ENCODE measurements at regions not wholly inside any gene's neighbourhood (a gene's known extent, or its start where the extent isn't known, plus 50 kb on each side); places are given as distances from the start of the nearest gene placed in this dataset.
A peak's percentile ranks its signal among the peaks of the same experiment; 100 is the strongest.

DNA sequence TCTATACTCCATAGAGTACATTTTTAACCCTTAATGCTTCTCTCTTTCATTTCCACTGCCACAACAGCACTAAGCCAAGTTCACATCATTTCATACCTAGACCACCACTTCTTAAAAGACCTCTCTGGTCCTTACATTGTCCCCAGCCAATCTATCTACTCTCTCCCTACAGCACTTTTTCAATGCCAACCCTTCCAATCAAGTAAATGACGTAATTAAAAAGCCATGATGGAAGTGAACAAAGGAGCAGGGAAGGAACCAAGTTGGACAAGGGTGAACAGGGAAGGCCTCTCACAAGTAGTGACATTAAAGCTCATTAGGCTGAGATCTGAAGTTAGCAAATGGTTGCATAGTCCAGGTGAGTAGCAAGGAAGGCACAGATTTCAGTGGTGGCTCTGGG is 195.1 kb upstream of the CCDC150 start:
- no peak overlapping the region for H3K27ac Mint-ChIP-seq

DNA sequence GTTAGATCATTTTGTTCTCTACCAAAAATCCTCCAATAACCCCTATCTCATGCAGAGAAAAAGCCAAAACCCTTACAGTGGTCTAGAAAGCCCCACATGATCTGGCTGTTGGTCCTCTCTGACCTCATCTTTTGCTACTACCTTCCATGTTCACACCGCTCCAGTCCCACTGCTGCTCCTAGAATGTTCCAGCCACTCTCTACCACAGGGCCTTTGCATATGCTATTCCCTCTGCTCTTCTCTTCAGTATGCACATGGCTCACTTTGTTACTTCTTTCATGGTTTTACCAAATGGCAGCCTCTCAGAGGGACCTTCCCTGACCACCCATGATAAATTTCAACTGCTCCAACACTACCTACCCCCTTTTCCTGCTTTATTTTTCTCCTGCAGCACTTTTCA is 193.5 kb upstream of the CCDC150 start:
- peaks cover 4 to 5% of the 10 kb centered on the region in 2 donors for H3K27me3 Mint-ChIP-seq
- no peaks in the 10 kb centered on the region for H3K36me3 Mint-ChIP-seq
- Histone ChIP-seq H3K4me3 (ENCODE audit: control insufficient read depth in 1 of 2, extremely low read depth in 1 of 2, low read length in 1 of 2) (no peak overlapping the region), H3K36me3 (ENCODE audit: control insufficient read depth in 2 of 2, extremely low read depth in 1 of 2, insufficient read depth in 1 of 2, low read length in 1 of 2) (no peaks in the 10 kb centered on the region), H3K9me3 (no peaks in the 10 kb centered on the region), H3K27me3 (replicated peaks in 1 of 2; ENCODE audit: control insufficient read depth in 2 of 2, extremely low read depth in 1 of 2, insufficient read depth in 2 of 2, low read length in 1 of 2) (no peaks in the 10 kb centered on the region), H3K27ac (ENCODE audit: low read length) (no peak overlapping the region), H3K4me1 (ENCODE audit: control insufficient read depth in 1 of 2, extremely low read depth in 1 of 2, insufficient read depth in 2 of 2, low read length in 2 of 2) (no peaks in the 10 kb centered on the region)
- DNase-seq (no peak), ATAC-seq (replicated peaks in 1 of 4) (no peak)
- no peak overlapping the region for H3K27ac Mint-ChIP-seq
- H3K4me3 Mint-ChIP-seq = no peak overlapping the region
- ChIA-PET POLR2A (no interaction called here), CTCF (interaction anchor here in 1 of 2 donors (1.2 kb wide), 1 partner anchor 96 kb away, joined by 3 read pairs; no protein-coding TSS in a partner anchor)
- no peaks in the 10 kb centered on the region for H3K4me1 Mint-ChIP-seq
- no peaks in the 10 kb centered on the region for H3K9me3 Mint-ChIP-seq
- WGBS (ENCODE audit: insufficient coverage) = 100% methylated on average over 1 of the region's 1 CpG

More for the DNA sequence above, 195.1 kb upstream of the CCDC150 start:
- no peak overlapping the region for H3K4me3 ChIP-seq (ENCODE audit: control insufficient read depth in 1 of 2, extremely low read depth in 1 of 2, low read length in 1 of 2)
- POLR2A ChIA-PET = no interaction called here
- H3K9me3 Mint-ChIP-seq = no peaks in the 10 kb centered on the region
- no peaks in the 10 kb centered on the region for H3K9me3 ChIP-seq
- DNase-seq = no peak
- no peaks in the 10 kb centered on the region for H3K4me1 Mint-ChIP-seq
- no peak overlapping the region for H3K4me3 Mint-ChIP-seq
- CTCF ChIA-PET = no interaction called here
- ATAC-seq (replicated peaks in 1 of 4) = no peak
- H3K36me3 Mint-ChIP-seq = no peaks in the 10 kb centered on the region
- H3K27me3 ChIP-seq (replicated peaks in 1 of 2; ENCODE audit: control insufficient read depth in 2 of 2, extremely low read depth in 1 of 2, insufficient read depth in 2 of 2, low read length in 1 of 2) = no peaks in the 10 kb centered on the region
- H3K27me3 Mint-ChIP-seq = peaks cover 4 to 6% of the 10 kb centered on the region in 2 donors
- no CpG with 5 or more reads among the region's 1 CpG for WGBS (ENCODE audit: insufficient coverage)
- H3K27ac ChIP-seq (ENCODE audit: low read length) = no peak overlapping the region
- H3K4me1 ChIP-seq (ENCODE audit: control insufficient read depth in 1 of 2, extremely low read depth in 1 of 2, insufficient read depth in 2 of 2, low read length in 2 of 2) = no peaks in the 10 kb centered on the region
- H3K36me3 ChIP-seq (ENCODE audit: control insufficient read depth in 2 of 2, extremely low read depth in 1 of 2, insufficient read depth in 1 of 2, low read length in 1 of 2) = no peaks in the 10 kb centered on the region

DNA sequence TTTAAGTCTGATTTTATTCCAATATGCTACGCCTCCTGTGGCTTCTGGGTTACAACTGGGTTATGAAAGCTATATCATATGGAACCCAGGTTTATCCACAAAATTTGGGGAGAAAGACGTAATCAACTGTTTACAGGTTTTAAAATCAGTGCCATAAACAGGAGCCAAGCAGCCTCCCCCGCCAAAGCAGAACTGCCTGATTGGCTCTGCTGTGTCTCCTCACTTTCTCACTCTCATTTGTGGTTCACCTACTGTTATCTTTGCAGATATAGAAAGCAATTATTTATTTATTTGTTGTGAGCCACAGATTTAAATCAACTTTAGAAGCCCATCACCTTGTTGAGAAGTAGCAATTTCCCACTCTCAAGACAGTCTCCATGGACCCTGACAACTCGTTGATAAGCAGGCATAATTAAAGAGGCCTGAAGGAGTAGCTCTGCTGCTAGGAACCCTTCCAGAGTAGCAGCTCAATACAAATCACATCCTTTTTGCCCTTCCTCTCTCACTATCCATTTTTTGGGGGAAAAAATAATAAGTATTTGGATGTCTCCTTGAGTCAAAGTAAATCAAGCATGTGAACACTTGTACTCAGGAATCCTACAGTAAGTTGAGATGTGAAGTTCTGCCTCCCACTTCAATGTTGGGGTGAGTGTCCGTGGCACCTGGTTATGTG is 191.0 kb upstream of the CCDC150 start:
- WGBS (ENCODE audit: insufficient coverage) = 83% methylated on average over 1 of the region's 5 CpGs

DNA sequence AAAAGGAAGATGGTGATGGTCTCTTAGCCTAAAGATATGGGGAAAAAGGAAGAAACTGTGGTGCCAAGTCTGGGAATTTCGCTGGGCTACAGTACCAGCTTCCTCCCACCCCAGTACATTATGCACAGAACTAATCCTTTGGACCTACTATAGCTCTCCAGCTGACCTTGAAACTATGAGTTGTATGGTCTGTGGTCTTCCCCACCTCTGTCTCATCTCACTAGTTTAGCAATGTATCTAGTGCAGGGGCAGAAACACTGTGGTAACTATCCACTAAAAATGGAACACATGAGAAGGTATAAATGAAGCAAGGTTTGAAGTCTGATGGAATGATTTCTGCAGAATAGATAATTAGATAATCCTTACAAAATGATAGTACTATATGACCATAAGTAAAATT is 190.4 kb upstream of the CCDC150 start:
- Mint-ChIP-seq H3K36me3 (no peaks in the 10 kb centered on the region), H3K4me1 (peaks cover 2 to 6% (median 3%) of the 10 kb centered on the region in 3 donors), H3K27me3 (peaks cover 8 to 10% of the 10 kb centered on the region in 2 donors), H3K4me3 (no peak overlapping the region), H3K27ac (no peak overlapping the region), H3K9me3 (no peaks in the 10 kb centered on the region)
- H3K4me3 ChIP-seq (ENCODE audit: control insufficient read depth in 1 of 2, extremely low read depth in 1 of 2, low read length in 1 of 2) = no peak overlapping the region
- no peak for ATAC-seq (replicated peaks in 1 of 4)
- WGBS (ENCODE audit: insufficient coverage) = no CpG with 5 or more reads among the region's 1 CpG
- H3K4me1 ChIP-seq (ENCODE audit: control insufficient read depth in 1 of 2, extremely low read depth in 1 of 2, insufficient read depth in 2 of 2, low read length in 2 of 2) = no peaks in the 10 kb centered on the region
- CTCF ChIA-PET = no interaction called here
- H3K27me3 ChIP-seq (replicated peaks in 1 of 2; ENCODE audit: control insufficient read depth in 2 of 2, extremely low read depth in 1 of 2, insufficient read depth in 2 of 2, low read length in 1 of 2) = no peaks in the 10 kb centered on the region
- H3K27ac ChIP-seq (ENCODE audit: low read length) = no peak overlapping the region
- H3K9me3 ChIP-seq = no peaks in the 10 kb centered on the region
- POLR2A ChIA-PET = no interaction called here
- H3K36me3 ChIP-seq (ENCODE audit: control insufficient read depth in 2 of 2, extremely low read depth in 1 of 2, insufficient read depth in 1 of 2, low read length in 1 of 2) = no peaks in the 10 kb centered on the region
- DNase-seq = no peak

More for the DNA sequence above, 191.0 kb upstream of the CCDC150 start:
- Mint-ChIP-seq H3K27me3 (peaks cover 5% of the 10 kb centered on the region in 2 donors), H3K4me1 (peaks cover 0 to 6% (median 2%) of the 10 kb centered on the region in 3 donors), H3K9me3 (no peaks in the 10 kb centered on the region), H3K27ac (no peak overlapping the region), H3K36me3 (no peaks in the 10 kb centered on the region), H3K4me3 (no peak overlapping the region)
- ChIA-PET POLR2A (interaction anchor here in 1 of 2 donors (0.5 kb wide), 1 partner anchor 313 kb away, joined by 4 read pairs; no protein-coding TSS in a partner anchor), CTCF (no interaction called here)
- H3K4me3 ChIP-seq (ENCODE audit: control insufficient read depth in 1 of 2, extremely low read depth in 1 of 2, low read length in 1 of 2) = no peak overlapping the region
- DNase-seq (no peak), ATAC-seq (replicated peaks in 1 of 4) (no peak)
- no peaks in the 10 kb centered on the region for H3K4me1 ChIP-seq (ENCODE audit: control insufficient read depth in 1 of 2, extremely low read depth in 1 of 2, insufficient read depth in 2 of 2, low read length in 2 of 2)
- H3K27me3 ChIP-seq (replicated peaks in 1 of 2; ENCODE audit: control insufficient read depth in 2 of 2, extremely low read depth in 1 of 2, insufficient read depth in 2 of 2, low read length in 1 of 2) = no peaks in the 10 kb centered on the region
- no peak overlapping the region for H3K27ac ChIP-seq (ENCODE audit: low read length)
- no peaks in the 10 kb centered on the region for H3K9me3 ChIP-seq
- H3K36me3 ChIP-seq (ENCODE audit: control insufficient read depth in 2 of 2, extremely low read depth in 1 of 2, insufficient read depth in 1 of 2, low read length in 1 of 2) = no peaks in the 10 kb centered on the region

DNA sequence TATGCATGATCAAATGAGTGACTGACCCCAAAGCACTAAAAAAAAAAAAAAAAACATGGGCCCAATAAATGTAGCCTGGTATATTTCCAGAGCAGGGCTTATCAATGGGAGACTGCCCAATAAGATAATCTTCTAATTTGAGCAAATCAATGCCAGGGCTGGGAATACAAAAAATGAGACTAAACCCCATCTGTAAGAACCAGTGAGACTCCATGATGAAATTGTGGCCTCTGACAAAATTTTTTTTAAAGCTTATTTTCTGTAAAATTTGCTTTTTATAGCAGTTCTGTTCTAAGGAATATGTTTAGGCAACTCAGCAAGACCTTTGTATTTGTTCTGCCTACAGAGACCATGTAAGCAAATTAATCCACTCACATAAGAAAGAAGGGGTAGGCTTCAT is 186.8 kb upstream of the CCDC150 start:
- Histone ChIP-seq H3K9me3 (no peaks in the 10 kb centered on the region), H3K27me3 (replicated peaks in 1 of 2; ENCODE audit: control insufficient read depth in 2 of 2, extremely low read depth in 1 of 2, insufficient read depth in 2 of 2, low read length in 1 of 2) (peaks cover 0 to 3% of the 10 kb centered on the region in 2 experiments), H3K4me1 (ENCODE audit: control insufficient read depth in 1 of 2, extremely low read depth in 1 of 2, insufficient read depth in 2 of 2, low read length in 2 of 2) (no peaks in the 10 kb centered on the region), H3K36me3 (ENCODE audit: control insufficient read depth in 2 of 2, extremely low read depth in 1 of 2, insufficient read depth in 1 of 2, low read length in 1 of 2) (no peaks in the 10 kb centered on the region), H3K4me3 (ENCODE audit: control insufficient read depth in 1 of 2, extremely low read depth in 1 of 2, low read length in 1 of 2) (no peak overlapping the region), H3K27ac (ENCODE audit: low read length) (no peak overlapping the region)
- peaks cover 2 to 6% (median 3%) of the 10 kb centered on the region in 3 donors for H3K4me1 Mint-ChIP-seq
- no peaks in the 10 kb centered on the region for H3K36me3 Mint-ChIP-seq
- H3K27me3 Mint-ChIP-seq = peaks cover 25 to 32% of the 10 kb centered on the region in 2 donors
- H3K9me3 Mint-ChIP-seq = no peaks in the 10 kb centered on the region
- H3K4me3 Mint-ChIP-seq = no peak overlapping the region
- POLR2A ChIA-PET = interaction anchor here in 1 of 2 donors (0.6 kb wide), 1 partner anchor 19 kb away, joined by 3 read pairs; no protein-coding TSS in a partner anchor
- H3K27ac Mint-ChIP-seq = no peak overlapping the region
- CTCF ChIA-PET = interaction anchor here (0.6 to 2.1 kb wide), 14 partner anchors 11 to 809 kb away, joined by 3 to 17 read pairs (median 4); partner anchors contain the start of gene DNAH7 (in 1 of the 2)
- DNase-seq (no peak), ATAC-seq (replicated peaks in 1 of 4) (no peak)

DNA sequence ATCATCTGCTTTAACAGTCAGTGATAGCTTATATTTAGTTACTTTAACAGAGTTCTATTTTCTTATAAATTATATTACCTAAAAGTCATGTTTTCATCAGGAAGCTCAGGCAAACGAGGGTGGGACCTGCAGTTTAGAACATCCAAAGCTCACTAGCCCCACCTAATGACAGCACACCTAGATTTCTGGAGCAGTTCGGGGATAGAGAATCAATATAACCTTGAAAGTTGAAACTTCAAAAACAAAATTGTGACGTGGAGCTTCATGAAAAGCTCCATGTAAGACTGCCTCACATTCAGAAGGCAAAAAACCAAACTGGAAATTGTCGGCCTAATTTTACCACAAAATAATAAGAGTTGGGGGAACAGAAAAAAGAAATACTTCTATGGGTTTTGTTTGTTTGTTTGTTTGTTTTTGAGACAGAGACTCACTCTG is 185.9 kb upstream of the CCDC150 start:
- H3K27me3 Mint-ChIP-seq = peaks cover 33 to 36% of the 10 kb centered on the region in 2 donors
- no peak overlapping the region for H3K4me3 Mint-ChIP-seq
- Histone ChIP-seq H3K27ac (ENCODE audit: low read length) (no peak overlapping the region), H3K4me1 (ENCODE audit: control insufficient read depth in 1 of 2, extremely low read depth in 1 of 2, insufficient read depth in 2 of 2, low read length in 2 of 2) (no peaks in the 10 kb centered on the region), H3K9me3 (no peaks in the 10 kb centered on the region), H3K36me3 (ENCODE audit: control insufficient read depth in 2 of 2, extremely low read depth in 1 of 2, insufficient read depth in 1 of 2, low read length in 1 of 2) (no peaks in the 10 kb centered on the region), H3K4me3 (ENCODE audit: control insufficient read depth in 1 of 2, extremely low read depth in 1 of 2, low read length in 1 of 2) (no peak overlapping the region), H3K27me3 (replicated peaks in 1 of 2; ENCODE audit: control insufficient read depth in 2 of 2, extremely low read depth in 1 of 2, insufficient read depth in 2 of 2, low read length in 1 of 2) (peaks cover 4 to 12% of the 10 kb centered on the region in 2 experiments)
- H3K36me3 Mint-ChIP-seq = no peaks in the 10 kb centered on the region
- WGBS (ENCODE audit: insufficient coverage) = no CpG with 5 or more reads among the region's 4 CpGs
- ATAC-seq (replicated peaks in 1 of 4) (peak in 1 of 4 experiments; percentile 65), DNase-seq (peak in 21 of 35 experiments; percentile 1 to 62 (median 11))
- no peak overlapping the region for H3K27ac Mint-ChIP-seq
- no peaks in the 10 kb centered on the region for H3K9me3 Mint-ChIP-seq
- ChIA-PET CTCF (interaction anchor here (0.6 to 2.1 kb wide), 16 partner anchors 13 to 449 kb away, joined by 3 to 17 read pairs (median 4); partner anchors contain the start of gene DNAH7 (in 1 of the 2)), POLR2A (interaction anchor here in 1 of 2 donors (0.6 kb wide), 1 partner anchor 1524 kb away, joined by 4 read pairs; no protein-coding TSS in a partner anchor)
- peaks cover 2 to 6% (median 3%) of the 10 kb centered on the region in 3 donors for H3K4me1 Mint-ChIP-seq
